ENCODE measurements at regions not wholly inside any gene's neighbourhood (a gene's known extent, or its start where the extent isn't known, plus 50 kb on each side); places are given as distances from the start of the nearest gene placed in this dataset.

DNA sequence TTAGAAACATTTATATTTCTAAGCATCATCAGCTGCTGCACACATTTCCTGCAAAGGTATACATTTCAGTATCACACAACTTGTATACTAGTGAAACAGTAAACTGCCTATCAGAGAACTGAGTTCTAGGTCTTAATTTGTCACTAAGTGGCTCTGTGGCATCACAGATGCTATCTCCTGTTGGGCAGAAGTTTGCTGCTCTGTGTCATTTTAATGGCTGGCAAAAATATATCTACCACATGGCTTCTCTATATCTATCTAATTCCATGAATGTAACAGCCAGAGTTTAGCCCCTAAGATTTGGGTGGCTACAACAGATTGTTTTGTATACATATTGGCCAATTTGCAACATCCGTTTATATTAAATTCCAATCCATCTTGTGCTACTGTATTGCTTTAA lies 1231.9 kb upstream of the C9orf72 start:
- TF ChIP-seq, protein P1, sequence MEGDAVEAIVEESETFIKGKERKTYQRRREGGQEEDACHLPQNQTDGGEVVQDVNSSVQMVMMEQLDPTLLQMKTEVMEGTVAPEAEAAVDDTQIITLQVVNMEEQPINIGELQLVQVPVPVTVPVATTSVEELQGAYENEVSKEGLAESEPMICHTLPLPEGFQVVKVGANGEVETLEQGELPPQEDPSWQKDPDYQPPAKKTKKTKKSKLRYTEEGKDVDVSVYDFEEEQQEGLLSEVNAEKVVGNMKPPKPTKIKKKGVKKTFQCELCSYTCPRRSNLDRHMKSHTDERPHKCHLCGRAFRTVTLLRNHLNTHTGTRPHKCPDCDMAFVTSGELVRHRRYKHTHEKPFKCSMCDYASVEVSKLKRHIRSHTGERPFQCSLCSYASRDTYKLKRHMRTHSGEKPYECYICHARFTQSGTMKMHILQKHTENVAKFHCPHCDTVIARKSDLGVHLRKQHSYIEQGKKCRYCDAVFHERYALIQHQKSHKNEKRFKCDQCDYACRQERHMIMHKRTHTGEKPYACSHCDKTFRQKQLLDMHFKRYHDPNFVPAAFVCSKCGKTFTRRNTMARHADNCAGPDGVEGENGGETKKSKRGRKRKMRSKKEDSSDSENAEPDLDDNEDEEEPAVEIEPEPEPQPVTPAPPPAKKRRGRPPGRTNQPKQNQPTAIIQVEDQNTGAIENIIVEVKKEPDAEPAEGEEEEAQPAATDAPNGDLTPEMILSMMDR (IDR thresholded peaks at IDR 0.05; ENCODE audit: insufficient read depth, low read length, poor library complexity, severe bottlenecking): no peak
- no peaks in the 10 kb centered on the region for H3K27me3 ChIP-seq (ENCODE audit: control insufficient read depth, insufficient read depth, low read length)
- no peaks in the 10 kb centered on the region for H3K36me3 ChIP-seq (ENCODE audit: control insufficient read depth, insufficient read depth, low read length)
- DNase-seq (ENCODE audit: low read depth): no peak
- no peak overlapping the region for H3K4me3 ChIP-seq (ENCODE audit: low read depth, low read length)

DNA sequence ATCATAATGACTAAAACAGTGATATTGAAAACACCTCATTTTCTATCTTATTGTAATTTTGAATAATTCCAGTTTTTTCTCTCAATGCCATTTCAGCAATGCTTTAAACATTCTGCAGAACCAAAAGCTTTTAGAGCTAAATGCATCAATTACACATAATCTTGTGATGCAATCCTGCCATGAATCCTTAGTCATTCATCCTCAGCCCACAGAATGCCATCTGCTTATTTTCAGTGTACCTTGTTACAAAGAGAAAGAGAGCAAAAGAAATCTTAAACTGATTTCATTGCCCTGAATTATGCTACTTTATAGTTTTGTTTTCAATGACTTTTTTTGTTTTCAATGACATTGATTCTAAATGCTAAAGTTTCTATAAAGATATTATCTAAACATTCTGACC lies 1234.8 kb upstream of the C9orf72 start:
- TF ChIP-seq, protein P1 (IDR thresholded peaks at IDR 0.05; ENCODE audit: insufficient read depth, low read length, poor library complexity, severe bottlenecking): no peak
- Histone ChIP-seq H3K27me3 (ENCODE audit: control insufficient read depth, insufficient read depth, low read length) (no peaks in the 10 kb centered on the region), H3K4me3 (ENCODE audit: low read depth, low read length) (no peak overlapping the region), H3K36me3 (ENCODE audit: control insufficient read depth, insufficient read depth, low read length) (no peaks in the 10 kb centered on the region)
- peak; percentile 63 for DNase-seq (ENCODE audit: low read depth)

DNA sequence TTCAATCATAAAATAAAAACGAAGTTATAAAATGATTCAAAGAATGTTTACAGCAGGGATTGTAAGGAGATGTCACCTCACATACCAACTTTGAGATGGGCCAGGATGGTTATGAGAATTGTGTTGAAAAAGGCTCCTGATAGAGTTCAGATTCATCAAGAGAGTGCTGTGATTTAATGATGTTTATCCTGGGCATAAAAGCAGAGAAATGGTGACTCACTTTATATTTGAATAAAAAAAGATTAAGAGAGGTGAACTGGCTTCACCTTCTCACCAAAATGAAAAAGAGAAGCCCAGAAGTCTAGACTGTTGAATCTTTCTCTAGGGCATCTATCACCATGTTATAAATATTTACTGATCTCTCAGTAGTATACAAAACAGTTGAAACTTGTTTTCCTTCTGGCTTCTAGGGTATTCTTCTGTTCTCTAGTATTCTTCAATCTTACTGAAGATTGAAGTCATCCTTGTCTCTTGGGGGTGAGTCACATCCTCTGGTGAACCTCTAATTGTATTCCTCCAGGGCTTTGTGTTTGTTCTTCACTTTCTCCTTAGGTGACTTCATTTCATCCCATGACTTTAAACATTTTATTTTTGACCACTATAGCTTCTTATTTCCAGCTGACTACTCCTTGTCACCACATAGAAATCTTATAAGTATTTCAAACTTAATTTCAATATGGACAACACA lies 1237.3 kb upstream of the C9orf72 start:
- TF ChIP-seq, protein P1 (IDR thresholded peaks at IDR 0.05; ENCODE audit: insufficient read depth, low read length, poor library complexity, severe bottlenecking): no peak
- peak; percentile 76 for DNase-seq (ENCODE audit: low read depth)

DNA sequence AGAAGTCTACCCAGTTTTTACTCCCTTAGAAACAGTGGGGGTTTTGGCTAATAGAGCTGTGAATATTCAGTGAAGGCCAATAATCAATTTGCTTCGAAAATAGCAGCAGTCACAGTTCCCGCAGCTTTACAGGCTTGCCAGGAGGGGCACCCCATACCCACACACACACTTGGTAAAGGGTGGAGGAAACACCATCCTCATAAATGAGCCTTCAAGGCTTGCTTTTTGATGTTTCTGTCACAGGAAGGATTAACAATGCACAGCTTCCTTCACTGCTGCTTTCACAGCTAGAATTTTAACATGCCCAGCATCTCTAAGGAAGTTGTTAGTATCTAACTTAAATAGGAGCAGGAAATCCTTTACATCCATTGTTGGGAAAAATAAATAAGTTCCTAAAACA lies 1247.5 kb upstream of the C9orf72 start:
- Histone ChIP-seq H3K4me3 (ENCODE audit: low read depth, low read length) (no peak overlapping the region), H3K36me3 (ENCODE audit: control insufficient read depth, insufficient read depth, low read length) (no peaks in the 10 kb centered on the region), H3K27me3 (ENCODE audit: control insufficient read depth, insufficient read depth, low read length) (no peaks in the 10 kb centered on the region)
- DNase-seq (ENCODE audit: low read depth): no peak
- TF ChIP-seq, protein P1 (IDR thresholded peaks at IDR 0.05; ENCODE audit: insufficient read depth, low read length, poor library complexity, severe bottlenecking): no peak

More for the DNA sequence above, 1237.3 kb upstream of the C9orf72 start:
- no peaks in the 10 kb centered on the region for H3K36me3 ChIP-seq (ENCODE audit: control insufficient read depth, insufficient read depth, low read length)
- no peaks in the 10 kb centered on the region for H3K27me3 ChIP-seq (ENCODE audit: control insufficient read depth, insufficient read depth, low read length)
- H3K4me3 ChIP-seq (ENCODE audit: low read depth, low read length): no peak overlapping the region

DNA sequence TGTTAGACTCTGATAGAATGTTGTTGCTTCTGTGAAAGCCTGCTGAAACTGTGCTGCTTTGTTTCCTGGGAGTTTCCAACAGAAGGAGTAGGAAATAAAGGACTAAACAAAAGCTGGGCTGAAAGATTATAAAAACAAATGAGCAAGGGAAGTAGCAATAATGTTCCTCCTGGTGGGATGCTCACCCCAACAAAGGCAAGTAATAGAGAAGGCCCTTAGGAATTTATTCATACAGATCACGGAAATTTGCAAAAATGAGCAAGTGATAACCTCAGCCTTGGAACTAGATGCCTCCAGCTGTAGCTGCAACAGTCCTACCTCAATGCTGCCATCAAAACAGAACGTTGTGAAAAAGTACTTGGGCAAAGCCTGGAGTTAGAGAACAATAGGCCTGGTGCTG lies 1248.0 kb upstream of the C9orf72 start:
- TF ChIP-seq, protein P1 (IDR thresholded peaks at IDR 0.05; ENCODE audit: insufficient read depth, low read length, poor library complexity, severe bottlenecking): no peak
- no peak for DNase-seq (ENCODE audit: low read depth)
- no peak overlapping the region for H3K4me3 ChIP-seq (ENCODE audit: low read depth, low read length)
- no peaks in the 10 kb centered on the region for H3K27me3 ChIP-seq (ENCODE audit: control insufficient read depth, insufficient read depth, low read length)
- H3K36me3 ChIP-seq (ENCODE audit: control insufficient read depth, insufficient read depth, low read length): no peaks in the 10 kb centered on the region

DNA sequence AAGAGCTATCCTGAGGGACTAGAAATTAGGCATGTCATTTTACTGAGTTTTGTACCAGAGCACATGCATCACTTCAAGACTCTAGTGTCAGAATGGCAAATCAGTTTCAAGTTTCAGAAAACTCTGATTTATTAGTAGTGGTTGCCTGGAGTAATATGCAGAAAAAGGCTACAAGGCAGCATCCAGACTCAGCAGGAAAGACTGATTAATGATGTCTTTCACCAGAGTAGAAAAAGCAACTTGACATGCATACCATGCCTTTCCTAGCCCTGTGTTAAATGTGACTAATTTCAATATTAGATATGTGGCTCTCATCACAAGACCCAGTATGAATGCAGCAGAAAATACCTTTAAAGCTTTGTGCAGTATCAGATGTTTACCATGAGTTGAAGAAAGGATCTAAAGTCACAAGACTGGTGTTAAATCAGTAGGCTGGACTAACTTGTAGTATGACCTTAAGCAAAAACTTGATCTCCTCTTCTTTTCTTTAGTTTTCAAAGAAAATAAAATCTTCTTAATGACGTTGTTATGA lies 1251.2 kb upstream of the C9orf72 start:
- Histone ChIP-seq H3K36me3 (ENCODE audit: control insufficient read depth, insufficient read depth, low read length) (no peaks in the 10 kb centered on the region), H3K4me3 (ENCODE audit: low read depth, low read length) (no peak overlapping the region), H3K27me3 (ENCODE audit: control insufficient read depth, insufficient read depth, low read length) (no peaks in the 10 kb centered on the region)
- DNase-seq (ENCODE audit: low read depth): no peak
- TF ChIP-seq, protein P1 (IDR thresholded peaks at IDR 0.05; ENCODE audit: insufficient read depth, low read length, poor library complexity, severe bottlenecking): no peak

Measured in kidney epithelial cell (primary cell).